Liver (tissue), 8 donors: ENCODE measurements at regions not wholly inside any gene's neighbourhood (a gene's known extent, or its start where the extent isn't known, plus 50 kb on each side); places are given as distances from the start of the nearest gene placed in this dataset.

Experiments used
- DNase-seq: peaks from one replicate; pipeline ENCODE4 v3.0.0-alpha.2; 2017; ENCODE audit warnings: low spot score
- H3K27ac ChIP-seq, 2 donors: one replicate each; pipeline ENCODE4 v1.7.0; 2013; ENCODE audit warnings: inconsistent platforms in 2 of 2, low read length in 2 of 2, control low read depth in 1 of 2, low read depth in 1 of 2, mild to moderate bottlenecking in 1 of 2
- H3K27me3 ChIP-seq, 4 donors: one replicate each; pipeline versions ENCODE4 v1.6.1 to v1.7.0; 2013; ENCODE audit warnings: low read length in 3 of 4, inconsistent platforms in 1 of 4, mild to moderate bottlenecking in 1 of 4, moderate library complexity in 1 of 4; ENCODE audit not compliant: control insufficient read depth in 4 of 4, insufficient read depth in 4 of 4
- H3K36me3 ChIP-seq, 4 donors: one replicate each; pipeline versions ENCODE4 v1.6.1 to v1.7.0; 2013; ENCODE audit warnings: low read length in 3 of 4, mild to moderate bottlenecking in 3 of 4, low read depth in 1 of 4, moderate library complexity in 1 of 4; ENCODE audit not compliant: control insufficient read depth in 4 of 4, insufficient read depth in 3 of 4
- H3K4me1 ChIP-seq, 4 donors: one replicate each; pipeline versions ENCODE4 v1.6.1 to v1.7.0; 2013; ENCODE audit warnings: low read length in 3 of 4, mild to moderate bottlenecking in 3 of 4, moderate library complexity in 1 of 4; ENCODE audit not compliant: control insufficient read depth in 4 of 4, insufficient read depth in 4 of 4
- H3K4me3 ChIP-seq, 3 donors: one replicate each; pipeline versions ENCODE4 v1.6.1 to v1.7.0; 2013; ENCODE audit warnings: low read length in 3 of 3, control low read depth in 1 of 3, low read depth in 1 of 3, mild to moderate bottlenecking in 1 of 3
- H3K9ac ChIP-seq, 2 donors: one replicate each; pipeline ENCODE4 v1.7.0; 2013; ENCODE audit warnings: low read length in 2 of 2, mild to moderate bottlenecking in 2 of 2, moderate library complexity in 2 of 2, control low read depth in 1 of 2, low read depth in 1 of 2
- H3K9me3 ChIP-seq, 4 donors: one replicate each; pipeline versions ENCODE4 v1.6.1 to v1.7.0; 2013; ENCODE audit warnings: low read length in 3 of 4; ENCODE audit not compliant: control insufficient read depth in 4 of 4
- ATF3 ChIP-seq: IDR thresholded peaks from 2 replicates; pipeline ENCODE4 v1.6.1; 2016; ENCODE audit warnings: antibody characterized with exemption
- CTCF ChIP-seq: fragments of 150-350 bp; IDR thresholded peaks from 2 replicates; pipeline ENCODE4 v1.5.1; 2017; ENCODE audit warnings: improper control_type of control experiment, low read depth, low read length; ENCODE audit not compliant: missing input control
- EGR1 ChIP-seq, 2 donors: IDR thresholded peaks; 2 replicates each; pipeline ENCODE4 v1.6.1; 2016 to 2018; ENCODE audit warnings: antibody characterized with exemption in 2 of 2, low read depth in 2 of 2
- FOXA1 ChIP-seq: IDR thresholded peaks from 2 replicates; pipeline ENCODE4 v1.6.1; 2016; ENCODE audit warnings: antibody characterized with exemption
- FOXA2 ChIP-seq: IDR thresholded peaks from 2 replicates; pipeline ENCODE4 v1.6.1; 2016; ENCODE audit warnings: antibody characterized with exemption
- GABPA ChIP-seq, 2 donors: IDR thresholded peaks in 1 of 2; conservative IDR thresholded peaks in 1 of 2; 2 replicates each; pipeline ENCODE4 v1.6.1; 2016; ENCODE audit warnings: antibody characterized with exemption in 2 of 2, mild to moderate bottlenecking in 1 of 2, moderate library complexity in 1 of 2
- HNF4A ChIP-seq, 2 donors: conservative IDR thresholded peaks; 2 replicates each; pipeline ENCODE4 v1.6.1; 2016; ENCODE audit warnings: antibody characterized with exemption in 2 of 2, mild to moderate bottlenecking in 2 of 2
- HNF4G ChIP-seq: IDR thresholded peaks from 2 replicates; pipeline ENCODE4 v1.6.1; 2016; ENCODE audit warnings: antibody characterized with exemption
- JUND ChIP-seq, 2 donors: IDR thresholded peaks; 2 replicates each; pipeline ENCODE4 v1.6.1; 2016; ENCODE audit warnings: antibody characterized with exemption in 2 of 2
- MAX ChIP-seq: IDR thresholded peaks from 2 replicates; pipeline ENCODE4 v1.6.1; 2016; ENCODE audit warnings: antibody characterized with exemption
- NR2F2 ChIP-seq: IDR thresholded peaks from 2 replicates; pipeline ENCODE4 v1.6.1; 2016; ENCODE audit warnings: antibody characterized with exemption
- RAD21 ChIP-seq, 2 donors: IDR thresholded peaks; 2 replicates each; pipeline ENCODE4 v1.6.1; 2016; ENCODE audit warnings: antibody characterized with exemption in 2 of 2, mild to moderate bottlenecking in 2 of 2
- REST ChIP-seq: IDR thresholded peaks from 2 replicates; pipeline ENCODE4 v1.6.1; 2016; ENCODE audit warnings: antibody characterized with exemption, mild to moderate bottlenecking
- RXRA ChIP-seq, 2 donors: IDR thresholded peaks; 2 replicates each; pipeline ENCODE4 v1.6.1; 2017 to 2018; ENCODE audit warnings: antibody characterized with exemption in 2 of 2, mild to moderate bottlenecking in 1 of 2
- SP1 ChIP-seq: IDR thresholded peaks from 2 replicates; pipeline ENCODE4 v1.6.1; 2018; ENCODE audit warnings: antibody characterized with exemption, mild to moderate bottlenecking
- TAF1 ChIP-seq: conservative IDR thresholded peaks from 2 replicates; pipeline ENCODE4 v1.6.1; 2016; ENCODE audit warnings: antibody characterized with exemption, mild to moderate bottlenecking
- YY1 ChIP-seq: IDR thresholded peaks from 2 replicates; pipeline ENCODE4 v1.6.1; 2016; ENCODE audit warnings: antibody characterized with exemption, mild to moderate bottlenecking
- ZBTB33 ChIP-seq: IDR thresholded peaks from 2 replicates; pipeline ENCODE4 v1.6.1; 2016; ENCODE audit warnings: antibody characterized with exemption
- WGBS: extraction: QIAGEN DNeasy Blood & Tissue Kit; methylation state at CpG from one replicate; pipeline ENCODE4 v1.1.7; 2013; 5-methylcytosine and 5-hydroxymethylcytosine counted together
- donor health status: healthy.
- donor health status: healthy.
- donor health status: healthy.
- donor health status: healthy.
- donor health status: healthy.

- Histone ChIP-seq H3K4me3 (no peak overlapping the region), H3K36me3 (no peaks in the 10 kb centered on the region), H3K9me3 (peaks cover 0 to 7% (median under 1%) of the 10 kb centered on the region in 4 donors), H3K27ac (no peak overlapping the region), H3K27me3 (no peaks in the 10 kb centered on the region), H3K4me1 (no peaks in the 10 kb centered on the region), H3K9ac (no peak overlapping the region)
- DNase-seq: no peak
- 71% methylated on average over 7 of the region's 7 CpGs for WGBS
- TF ChIP-seq ZBTB33 (no peak), RXRA (IDR thresholded peaks at IDR 0.05) (no peak), REST (no peak), RAD21 (IDR thresholded peaks at IDR 0.05) (no peak), FOXA2 (no peak), SP1 (no peak), TAF1 (no peak)
These were observed 130.6 kb upstream of the THBS2 start for GRCh38 chr6:169384291-169384690.

- WGBS: 64% methylated on average over 6 of the region's 6 CpGs
- Histone ChIP-seq H3K27ac (no peak overlapping the region), H3K4me3 (no peak overlapping the region), H3K9me3 (peaks cover 0 to 14% (median 0%) of the 10 kb centered on the region in 4 donors), H3K36me3 (no peaks in the 10 kb centered on the region), H3K4me1 (no peaks in the 10 kb centered on the region), H3K27me3 (no peaks in the 10 kb centered on the region), H3K9ac (no peak overlapping the region)
- TF ChIP-seq RXRA (IDR thresholded peaks at IDR 0.05) (no peak), RAD21 (IDR thresholded peaks at IDR 0.05) (no peak), GABPA (IDR thresholded peaks at IDR 0.05 in 1 of 2, conservative IDR thresholded peaks at IDR 0.05 in 1 of 2) (no peak), HNF4G (no peak), ATF3 (no peak), EGR1 (IDR thresholded peaks at IDR 0.05; ENCODE audit: low read depth in 2 of 2) (no peak), TAF1 (no peak), HNF4A (conservative IDR thresholded peaks at IDR 0.05) (no peak), FOXA1 (no peak), CTCF (no peak), MAX (no peak), ZBTB33 (no peak), NR2F2 (no peak), JUND (IDR thresholded peaks at IDR 0.05) (no peak), SP1 (no peak), REST (no peak), YY1 (no peak), FOXA2 (no peak)
- DNase-seq: no peak
These were observed 129.6 kb upstream of the THBS2 start for GRCh38 chr6:169383265-169383664.
